ENCODE measurements at regions not wholly inside any gene's neighbourhood (a gene's known extent, or its start where the extent isn't known, plus 50 kb on each side); places are given as distances from the start of the nearest gene placed in this dataset.

DNA sequence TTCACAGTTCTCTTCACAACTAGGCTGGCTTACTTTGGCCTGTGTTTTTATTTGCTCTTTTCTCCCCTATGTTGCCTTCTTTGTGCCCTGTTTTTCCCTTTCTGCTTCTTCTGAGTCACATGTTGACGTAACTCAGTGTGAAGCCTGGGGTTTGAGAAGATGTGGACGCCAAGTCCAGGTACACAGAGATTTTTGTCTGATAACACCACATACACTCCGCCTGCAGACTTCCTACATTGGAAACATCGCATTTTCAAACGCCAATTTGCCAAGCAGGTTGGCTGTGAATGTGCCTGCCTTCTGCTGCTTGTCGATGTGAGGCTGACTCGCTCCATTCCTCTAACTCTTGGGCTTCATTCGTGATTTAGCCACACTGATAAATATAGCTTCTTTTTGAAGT lies 62.6 kb upstream of the FN1 start:
- no peak for DNase-seq (ENCODE audit: low read depth)

GRCh38 chr2:215493376-215493775 lies 57.5 kb upstream of the FN1 start:
- DNase-seq (ENCODE audit: low read depth): no peak

- no peak for DNase-seq (ENCODE audit: low read depth)
Measured at GRCh38 chr2:215489288-215489848, 53.5 kb upstream of the FN1 start.

GRCh38 chr2:215487002-215487372 lies 51.1 kb upstream of the FN1 start:
- DNase-seq (ENCODE audit: low read depth): no peak

- DNase-seq (ENCODE audit: low read depth): no peak
Measured at GRCh38 chr2:215486291-215487001, 50.6 kb upstream of the FN1 start.
